ENCODE measurements at regions not wholly inside any gene's neighbourhood (a gene's known extent, or its start where the extent isn't known, plus 50 kb on each side); places are given as distances from the start of the nearest gene placed in this dataset.

DNA sequence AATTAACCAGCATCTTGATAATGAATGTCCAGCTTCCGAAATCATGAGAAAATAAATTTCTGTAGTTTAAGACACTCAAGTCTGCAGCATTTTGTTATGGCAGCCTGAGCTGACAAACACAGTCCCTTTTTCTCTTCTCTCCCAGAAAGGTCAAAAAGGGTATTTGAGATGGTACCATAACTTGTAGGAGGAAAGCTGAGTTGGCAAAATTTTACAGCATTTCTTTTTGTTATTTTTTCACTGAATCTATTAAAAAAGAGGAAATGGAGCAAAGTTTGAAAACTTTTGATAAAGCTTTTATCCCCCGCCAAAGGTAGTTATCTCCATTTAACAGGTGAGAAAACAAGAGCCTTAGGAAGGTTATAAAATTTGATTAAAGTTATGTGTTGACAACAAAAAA, 367.6 kb upstream of the TECRL start:
- TF ChIP-seq CTCF (conservative IDR thresholded peaks at IDR 0.05) (no peak), ZFX (IDR thresholded peaks at IDR 0.05) (no peak)
